ENCODE measurements at regions not wholly inside any gene's neighbourhood (a gene's known extent, or its start where the extent isn't known, plus 50 kb on each side); places are given as distances from the start of the nearest gene placed in this dataset.
A peak's percentile ranks its signal among the peaks of the same experiment; 100 is the strongest.
"Not testable (repeated sequence)": the region's sequence is repeated elsewhere in the genome, so short reads cannot be mapped to it uniquely, and the experiment has no call there.

DNA sequence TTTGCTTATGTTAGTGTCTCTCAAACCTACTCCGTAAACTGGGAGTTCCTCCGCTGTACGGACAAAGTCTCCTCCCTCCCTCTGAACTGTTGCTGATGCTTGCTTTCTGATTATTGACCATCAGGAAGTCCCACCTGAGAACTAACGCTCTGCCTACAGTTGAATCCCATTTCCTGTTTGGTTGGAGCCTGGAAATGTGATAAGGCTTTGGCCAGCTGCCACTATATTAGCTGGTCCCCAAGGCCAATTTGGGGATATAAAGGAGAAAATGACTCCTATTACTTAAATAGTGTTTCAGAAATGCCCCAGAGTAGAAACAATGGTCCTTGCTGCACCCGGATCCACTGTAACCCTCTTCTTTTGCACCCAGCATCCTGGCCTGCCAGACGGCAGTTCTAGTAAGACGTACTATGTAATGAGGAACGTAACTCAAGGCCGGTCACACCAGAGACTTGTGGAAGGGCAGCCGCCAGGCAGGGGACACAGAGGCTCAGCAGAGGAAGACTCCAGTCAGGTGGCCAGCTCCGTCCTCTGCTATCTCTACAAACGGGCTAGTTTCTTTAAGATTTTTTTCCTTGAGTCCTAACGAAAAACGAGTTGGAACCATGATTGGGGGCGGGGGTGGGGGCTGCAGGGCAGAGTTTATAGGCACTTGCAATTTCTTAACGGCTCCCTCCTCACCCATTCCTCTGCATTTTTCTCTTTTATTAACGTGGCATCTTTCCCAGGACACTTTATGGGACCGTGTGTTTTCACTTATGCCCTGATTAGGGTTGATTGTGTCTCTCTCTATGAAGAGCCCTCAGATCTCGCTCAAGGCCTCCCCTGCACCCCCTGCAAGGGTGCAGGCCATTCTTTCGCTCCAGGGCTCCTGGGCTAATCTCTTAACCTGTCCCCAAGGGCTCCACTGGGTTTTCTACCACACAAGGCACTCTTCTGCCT lies 72.8 kb upstream of the CDON start:
- Histone ChIP-seq H3K27me3 (no peaks in the 10 kb centered on the region), H3K4me1 (peaks cover 87% of the 10 kb centered on the region), H3K4me3 (no peak overlapping the region), H3K9me3 (replicated peaks) (no peaks in the 10 kb centered on the region), H3K27ac (peak overlapping the region; percentile 100), H3K36me3 (no peaks in the 10 kb centered on the region)
- DNase-seq, result peak in 1 of 2 experiments; percentile 59

DNA sequence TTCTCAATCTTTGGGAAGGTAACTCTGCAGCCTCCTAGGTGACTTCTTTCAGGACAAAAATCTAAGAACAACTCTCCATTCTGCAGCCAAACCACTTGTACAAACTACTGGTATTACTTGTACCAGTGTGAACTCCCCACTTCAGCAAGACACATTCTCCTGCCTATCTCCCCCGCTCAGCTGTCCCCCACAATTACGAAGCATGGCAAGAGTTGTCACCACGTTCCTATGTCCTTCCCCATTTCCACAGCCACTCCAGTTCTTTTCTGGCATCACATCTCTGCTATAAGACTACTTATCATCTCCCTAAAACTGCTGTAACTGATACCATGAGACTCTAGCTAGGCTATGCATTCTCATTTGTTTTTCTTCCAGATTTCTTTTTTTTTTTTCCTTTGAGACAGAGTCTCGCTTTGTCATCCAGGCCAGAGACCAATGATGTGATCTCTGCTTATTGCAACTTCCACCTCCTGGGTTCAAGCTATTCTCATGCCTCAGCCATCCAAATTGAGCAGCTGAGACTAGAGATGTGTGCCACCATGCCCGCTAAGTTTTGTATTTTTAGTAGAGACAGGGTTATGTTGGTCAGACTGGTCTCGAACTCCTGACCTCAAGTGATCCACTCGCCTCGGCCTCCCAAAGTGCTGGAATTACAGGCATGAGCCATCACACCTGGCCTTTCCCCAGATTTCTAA lies 71.9 kb upstream of the CDON start:
- Histone ChIP-seq H3K9me3 (replicated peaks) (no peaks in the 10 kb centered on the region), H3K4me1 (peaks cover 87% of the 10 kb centered on the region), H3K4me3 (peak overlapping the region; percentile 10; the same call in 1 of the 2 replicates), H3K27me3 (no peaks in the 10 kb centered on the region), H3K27ac (peak overlapping the region; percentile 100), H3K36me3 (no peaks in the 10 kb centered on the region)
- DNase-seq, result peak; percentile 75 to 82

DNA sequence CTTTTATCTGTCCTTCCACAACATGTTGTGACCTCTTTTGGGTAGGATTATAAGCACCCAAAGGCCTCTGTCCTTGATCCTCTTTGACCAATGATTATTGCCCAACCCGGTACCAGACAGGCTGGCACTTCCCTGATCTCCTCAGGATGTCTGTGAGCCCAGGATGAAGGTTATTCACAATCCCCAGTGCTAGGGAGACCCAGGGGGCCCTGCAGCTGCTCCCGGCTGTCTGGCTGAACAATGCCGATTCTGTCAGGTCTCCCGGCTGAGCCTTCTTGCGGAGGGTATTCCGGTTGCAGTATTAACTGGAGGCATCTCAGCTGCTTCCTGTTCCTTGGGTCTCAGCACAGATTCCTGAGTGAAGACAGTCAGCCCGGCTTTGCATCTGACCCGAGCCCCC lies 71.2 kb upstream of the CDON start:
- DNase-seq, result peak; percentile 94 to 95
- Histone ChIP-seq H3K27ac (peak overlapping the region; percentile 100), H3K4me1 (peaks cover 89% of the 10 kb centered on the region)

DNA sequence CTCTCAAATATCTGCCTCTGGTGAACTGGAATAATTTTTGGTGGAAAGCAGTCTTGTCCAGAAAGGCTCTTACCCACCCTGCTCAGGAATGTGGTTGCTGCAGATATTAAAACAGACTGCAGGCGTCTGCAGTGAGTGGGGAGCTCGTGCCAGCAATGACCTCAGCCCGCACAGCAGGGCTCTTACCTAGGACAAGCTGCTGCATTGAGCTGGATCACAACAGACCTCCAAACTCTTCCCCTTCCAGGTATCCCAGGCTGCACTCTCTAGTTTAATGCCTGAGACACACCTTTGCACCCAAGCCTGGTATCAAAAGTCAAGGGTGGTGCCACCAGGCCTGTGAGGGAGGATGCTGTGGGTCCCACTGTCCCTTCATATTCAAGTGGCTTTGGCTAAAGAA lies 69.7 kb upstream of the CDON start:
- Histone ChIP-seq H3K4me3 (no peak overlapping the region), H3K36me3 (no peaks in the 10 kb centered on the region), H3K27me3 (no peaks in the 10 kb centered on the region), H3K27ac (peak overlapping the region; percentile 100), H3K9me3 (replicated peaks) (no peaks in the 10 kb centered on the region), H3K4me1 (peaks cover 77% of the 10 kb centered on the region)
- DNase-seq, result peak; percentile 64 to 72

More for the DNA sequence above, 71.2 kb upstream of the CDON start:
- Histone ChIP-seq H3K4me3 (0 out of 2 replicates have a peak overlapping the region, but pooled peaks have one; percentile 10), H3K27me3 (no peaks in the 10 kb centered on the region), H3K9me3 (replicated peaks) (no peaks in the 10 kb centered on the region), H3K36me3 (no peaks in the 10 kb centered on the region)

DNA sequence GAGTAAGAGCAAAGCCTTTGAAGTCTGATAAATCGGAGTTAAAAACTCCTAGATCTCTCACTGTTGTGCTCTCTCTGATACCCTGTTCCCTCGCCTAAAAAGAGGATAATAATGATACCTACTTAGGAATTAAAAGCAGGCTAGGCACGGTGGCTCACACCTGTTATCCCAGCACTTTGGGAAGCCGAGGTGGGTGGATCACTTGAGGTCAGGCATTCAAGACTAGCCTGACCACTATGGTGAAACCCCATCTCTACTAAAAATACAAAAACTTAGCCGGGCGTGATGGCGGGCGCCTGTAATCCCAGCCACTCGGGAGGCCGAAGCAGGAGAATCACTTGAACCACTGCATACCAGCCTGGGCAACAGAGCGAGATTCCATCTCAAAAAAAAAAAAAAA lies 68.1 kb upstream of the CDON start:
- H3K27me3 ChIP-seq; H3K9me3 ChIP-seq (replicated peaks); H3K4me3 ChIP-seq; H3K36me3 ChIP-seq: not testable (repeated sequence)
- Histone ChIP-seq H3K27ac (peak overlapping the region; percentile 66), H3K4me1 (peaks cover 62% of the 10 kb centered on the region)
- peak in 1 of 2 experiments; percentile 41 for DNase-seq

DNA sequence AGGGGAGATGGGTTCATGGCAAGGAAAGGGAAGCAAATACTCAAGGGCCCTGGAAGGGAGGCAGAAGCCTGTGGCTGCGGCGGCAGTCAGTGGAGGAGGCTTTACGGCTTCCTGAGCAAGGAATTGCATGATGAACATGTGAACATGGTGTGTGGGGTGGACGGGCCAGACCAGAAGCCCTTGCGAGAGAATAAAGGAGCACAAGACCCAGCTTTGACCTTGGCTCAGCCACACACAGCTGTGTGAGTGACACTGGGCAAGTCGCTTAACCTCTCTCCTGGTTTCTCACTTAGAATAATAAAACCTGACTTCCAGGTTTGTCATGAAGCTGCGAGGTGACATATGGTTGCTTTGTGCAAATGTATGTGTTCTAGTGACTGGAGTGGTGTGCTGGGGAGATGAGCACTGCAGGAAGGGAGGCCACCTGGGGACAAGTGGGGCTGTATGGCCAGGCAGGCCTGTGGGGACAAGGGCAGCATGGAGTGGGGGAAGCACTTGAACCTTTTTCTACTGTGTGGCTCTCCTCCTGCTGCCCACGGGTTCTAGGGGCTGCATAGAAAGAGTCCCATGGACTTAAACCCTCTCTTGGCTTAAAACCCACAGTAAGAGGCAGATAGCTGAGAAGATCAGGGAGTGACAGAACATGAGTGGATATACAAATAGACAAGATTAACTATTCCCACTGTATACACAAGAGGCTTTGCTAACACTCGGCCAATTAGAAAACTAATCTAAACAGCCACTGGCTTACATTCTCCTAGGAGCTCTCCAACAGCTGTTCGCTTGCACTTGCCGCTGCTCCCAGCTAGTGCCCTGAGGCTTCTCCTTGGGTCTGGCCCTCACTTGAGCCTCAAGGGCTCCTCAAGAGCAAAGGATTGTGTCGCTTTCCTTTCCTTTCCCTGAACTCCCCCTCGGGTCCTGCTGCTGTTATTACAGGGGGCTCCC lies 67.3 kb upstream of the CDON start:
- H3K36me3 ChIP-seq, result no peaks in the 10 kb centered on the region
- no peaks in the 10 kb centered on the region for H3K9me3 ChIP-seq (replicated peaks)
- H3K27ac ChIP-seq, result peak overlapping the region; percentile 66
- DNase-seq, result peak; percentile 84 to 91
- H3K4me1 ChIP-seq, result peaks cover 57% of the 10 kb centered on the region
- H3K27me3 ChIP-seq, result no peaks in the 10 kb centered on the region
- no peak overlapping the region for H3K4me3 ChIP-seq

DNA sequence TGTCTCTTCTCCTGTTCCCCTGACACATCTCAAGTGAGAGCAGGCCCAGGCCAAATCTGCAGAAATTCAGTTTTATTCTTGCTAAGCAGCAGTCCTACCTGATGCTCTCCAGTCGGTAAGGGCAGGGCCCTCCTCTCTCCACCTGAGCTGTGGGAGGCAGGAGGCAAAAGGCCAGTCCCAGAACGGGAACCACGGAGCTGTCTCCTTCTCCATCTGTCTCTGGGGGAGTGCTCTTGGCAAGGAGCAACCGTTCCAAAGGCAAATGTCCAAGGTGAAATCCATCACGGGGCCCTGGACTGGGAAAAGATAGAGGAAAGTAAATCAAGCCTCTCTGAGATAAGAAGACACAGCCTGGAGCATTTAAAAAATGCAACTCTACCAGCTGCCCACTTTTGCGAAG lies 65.2 kb upstream of the CDON start:
- Histone ChIP-seq H3K27me3 (no peaks in the 10 kb centered on the region), H3K4me1 (peaks cover 59% of the 10 kb centered on the region)
- no peak for DNase-seq

DNA sequence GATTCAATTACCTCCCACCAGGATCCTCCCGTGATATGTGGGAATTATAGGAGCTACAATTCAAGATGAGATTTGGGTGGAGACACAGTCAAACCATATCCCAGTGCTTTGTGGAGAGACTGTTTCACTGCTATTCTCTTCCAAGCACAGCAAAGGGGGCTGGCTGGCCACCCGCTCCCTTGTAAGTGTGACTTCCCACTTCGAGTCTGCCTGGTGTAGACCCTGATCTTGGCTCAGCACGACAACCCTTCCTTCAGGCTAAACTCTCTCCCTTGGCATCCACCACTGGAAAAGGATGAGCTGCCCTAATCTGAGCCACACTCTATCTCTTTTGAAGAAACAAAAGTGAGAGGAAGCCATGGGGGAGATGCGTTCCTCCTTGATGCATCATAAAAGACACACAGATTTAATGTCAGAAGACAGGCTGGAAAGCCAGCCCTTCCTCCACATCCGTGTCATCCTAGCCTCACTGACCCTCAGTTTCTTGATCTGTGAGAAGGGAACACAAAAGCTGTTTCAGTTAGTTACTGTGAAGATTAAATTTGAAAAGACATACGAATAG lies 64.7 kb upstream of the CDON start:
- no peak overlapping the region for H3K27ac ChIP-seq
- no peaks in the 10 kb centered on the region for H3K27me3 ChIP-seq
- H3K9me3 ChIP-seq (replicated peaks), result no peaks in the 10 kb centered on the region
- no peaks in the 10 kb centered on the region for H3K36me3 ChIP-seq
- DNase-seq, result no peak
- peaks cover 54% of the 10 kb centered on the region for H3K4me1 ChIP-seq
- no peak overlapping the region for H3K4me3 ChIP-seq

More for the DNA sequence above, 65.2 kb upstream of the CDON start:
- Histone ChIP-seq H3K27ac (no peak overlapping the region), H3K36me3 (no peaks in the 10 kb centered on the region), H3K9me3 (replicated peaks) (no peaks in the 10 kb centered on the region), H3K4me3 (no peak overlapping the region)

DNA sequence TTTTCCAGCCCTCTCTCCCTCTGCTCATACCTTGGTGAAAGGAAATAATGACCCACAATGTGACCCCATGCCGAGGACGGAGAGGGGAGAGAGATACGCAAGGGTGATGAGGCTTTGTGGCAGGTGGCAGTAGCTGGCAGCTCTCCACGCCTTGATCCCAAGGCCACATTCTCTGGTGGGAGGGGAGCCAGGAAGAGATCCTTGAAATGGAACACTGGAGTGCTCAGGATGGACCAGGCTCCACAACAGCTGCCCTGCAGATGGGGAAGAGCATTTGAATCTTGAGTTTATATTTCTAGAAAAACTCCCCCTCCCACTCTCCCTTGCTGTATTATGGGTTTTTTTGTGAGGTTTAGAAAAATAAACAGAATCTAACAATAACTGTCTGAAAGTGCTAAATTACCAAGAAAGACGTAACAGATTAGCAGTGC lies 61.6 kb upstream of the CDON start:
- DNase-seq, result peak; percentile 92 to 96
- Histone ChIP-seq H3K36me3 (no peaks in the 10 kb centered on the region), H3K4me3 (no peak overlapping the region), H3K4me1 (peaks cover 26% of the 10 kb centered on the region), H3K9me3 (replicated peaks) (no peaks in the 10 kb centered on the region), H3K27ac (peak overlapping the region; percentile 82), H3K27me3 (no peaks in the 10 kb centered on the region)

DNA sequence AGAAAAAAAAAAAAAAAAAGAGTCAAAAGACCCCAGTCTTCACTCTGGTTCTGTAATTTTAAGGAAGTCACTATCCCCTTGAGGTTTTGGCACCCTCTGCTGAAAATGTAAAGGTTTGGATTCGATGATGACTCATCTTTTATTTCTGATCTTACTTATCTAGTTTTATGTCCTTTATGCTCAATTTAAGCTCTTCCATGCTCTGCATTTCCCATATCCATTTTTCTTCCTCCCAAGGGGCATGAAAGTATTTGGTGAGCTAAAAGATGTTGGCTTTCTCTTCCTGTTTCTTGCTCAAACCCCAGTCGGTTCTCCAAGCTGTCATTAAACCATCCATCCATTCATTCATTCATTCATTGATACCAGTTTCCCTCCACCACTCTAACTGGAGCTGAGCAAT lies 61.0 kb upstream of the CDON start:
- no peak overlapping the region for H3K4me3 ChIP-seq
- no peaks in the 10 kb centered on the region for H3K27me3 ChIP-seq
- H3K27ac ChIP-seq, result peak overlapping the region; percentile 82
- no peak for DNase-seq
- H3K9me3 ChIP-seq (replicated peaks), result no peaks in the 10 kb centered on the region
- peaks cover 25% of the 10 kb centered on the region for H3K4me1 ChIP-seq
- no peaks in the 10 kb centered on the region for H3K36me3 ChIP-seq

DNA sequence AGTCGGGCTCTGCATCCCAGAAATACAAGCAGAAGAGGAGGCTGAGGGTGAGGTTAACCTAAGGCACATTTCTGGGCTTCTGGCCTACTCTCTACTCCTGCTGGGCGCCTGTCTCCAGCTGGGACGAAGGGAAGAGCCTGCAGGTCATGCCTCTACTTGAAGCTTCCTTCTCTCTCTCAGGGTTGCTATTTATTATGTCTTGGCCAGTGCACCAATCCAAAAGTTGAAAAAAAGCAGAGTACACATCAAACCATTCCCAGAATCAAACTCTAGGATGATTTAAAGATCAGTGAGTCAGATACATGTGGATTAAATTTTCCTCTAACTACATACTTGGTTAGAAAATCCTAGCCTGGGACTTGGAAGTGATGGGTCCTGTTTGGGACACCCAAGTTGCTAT lies 60.2 kb upstream of the CDON start:
- peaks cover 25% of the 10 kb centered on the region for H3K4me1 ChIP-seq
- H3K4me3 ChIP-seq, result no peak overlapping the region
- no peaks in the 10 kb centered on the region for H3K9me3 ChIP-seq (replicated peaks)
- peak overlapping the region; percentile 82 for H3K27ac ChIP-seq
- no peaks in the 10 kb centered on the region for H3K27me3 ChIP-seq
- DNase-seq, result no peak
- H3K36me3 ChIP-seq, result no peaks in the 10 kb centered on the region

DNA sequence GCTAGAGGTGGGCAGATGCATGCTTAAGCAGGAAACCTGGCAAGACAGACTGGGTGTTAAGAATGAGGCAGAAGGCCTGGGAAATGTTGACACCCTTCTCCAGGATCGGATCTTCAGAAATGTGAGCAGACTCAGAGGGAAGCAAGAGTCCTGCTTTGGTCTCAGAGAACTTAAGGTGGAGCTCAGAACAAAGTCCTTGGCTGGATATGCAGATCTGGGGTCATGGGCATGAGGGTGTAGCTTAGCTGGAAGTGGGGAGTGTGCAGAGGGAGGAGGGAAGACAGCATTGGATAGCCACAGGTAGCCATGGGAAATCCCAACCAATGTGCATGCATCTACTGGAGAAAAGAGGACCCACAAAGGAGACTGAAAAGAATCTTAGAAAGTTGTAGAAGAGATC lies 58.6 kb upstream of the CDON start:
- no peaks in the 10 kb centered on the region for H3K36me3 ChIP-seq
- peaks cover 37% of the 10 kb centered on the region for H3K4me1 ChIP-seq
- no peak overlapping the region for H3K4me3 ChIP-seq
- no peak for DNase-seq
- H3K9me3 ChIP-seq (replicated peaks), result no peaks in the 10 kb centered on the region
- H3K27me3 ChIP-seq, result no peaks in the 10 kb centered on the region
- no peak overlapping the region for H3K27ac ChIP-seq

DNA sequence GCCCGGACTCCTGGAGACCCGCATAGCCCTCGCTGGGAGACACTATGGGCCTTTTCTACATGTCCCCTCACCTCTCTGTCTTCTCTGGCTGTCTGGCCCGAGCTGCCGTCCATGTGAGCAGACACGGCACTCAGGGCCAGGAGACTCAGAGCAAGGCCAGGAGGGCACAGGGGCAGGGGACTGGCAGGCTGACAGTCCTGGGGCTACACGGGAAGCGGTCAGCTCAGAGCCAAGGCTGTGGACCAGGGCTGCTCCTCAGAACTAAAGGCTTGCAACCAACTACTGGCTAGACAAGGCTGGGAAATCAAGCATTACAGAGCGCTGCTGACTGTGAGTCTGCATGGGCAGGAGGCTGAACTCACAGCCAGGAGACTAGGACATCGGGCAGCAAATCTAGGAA lies 56.1 kb upstream of the CDON start:
- Histone ChIP-seq H3K9me3 (replicated peaks) (no peaks in the 10 kb centered on the region), H3K4me1 (peaks cover 46% of the 10 kb centered on the region), H3K4me3 (no peak overlapping the region), H3K27ac (no peak overlapping the region), H3K36me3 (no peaks in the 10 kb centered on the region), H3K27me3 (no peaks in the 10 kb centered on the region)
- no peak for DNase-seq

DNA sequence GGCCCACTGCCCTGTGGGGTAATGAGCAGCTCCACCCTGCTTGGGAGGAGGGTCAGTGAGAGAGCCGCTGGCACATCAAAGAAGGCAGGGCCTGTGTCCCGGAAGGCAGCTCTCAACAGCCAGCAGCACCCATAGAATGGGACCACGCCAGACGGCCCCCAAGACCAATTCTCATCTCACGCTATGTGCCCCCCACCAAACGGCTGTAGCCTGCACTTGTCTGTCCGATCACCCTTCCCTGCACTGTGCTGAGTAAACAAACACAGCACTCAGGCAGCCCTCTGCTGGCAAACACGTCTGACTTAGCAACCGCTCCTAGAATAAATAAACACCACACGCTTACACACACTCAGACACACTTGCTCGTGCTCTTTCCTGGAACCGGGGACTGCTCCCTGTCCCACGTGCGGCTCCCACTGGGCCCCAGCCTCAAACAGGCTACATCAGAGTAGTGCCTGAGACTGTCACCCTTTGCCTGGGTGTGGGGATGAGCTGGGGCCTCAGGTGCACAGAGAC lies 53.2 kb upstream of the CDON start:
- H3K36me3 ChIP-seq, result no peaks in the 10 kb centered on the region
- no peaks in the 10 kb centered on the region for H3K9me3 ChIP-seq (replicated peaks)
- peaks cover 57% of the 10 kb centered on the region for H3K4me1 ChIP-seq
- DNase-seq, result peak; percentile 69 to 76
- peak overlapping the region; percentile 72 for H3K27ac ChIP-seq
- no peaks in the 10 kb centered on the region for H3K27me3 ChIP-seq
- H3K4me3 ChIP-seq, result 0 out of 2 replicates have a peak overlapping the region, but pooled peaks have one; percentile 1
